NCI-H510A (cell line): ENCODE measurements at regions not wholly inside any gene's neighbourhood (a gene's known extent, or its start where the extent isn't known, plus 50 kb on each side); places are given as distances from the start of the nearest gene placed in this dataset.

ENCODE experiments used
- DNase-seq: peaks from one replicate; lab custom pipeline; 2025; lab: John Stamatoyannopoulos, UW

- DNase-seq, result no peak
Observed at GRCh38 chr10:58010073-58010702, 257.5 kb downstream of the IPMK start.

- no peak for DNase-seq
Observed at GRCh38 chr10:58003945-58004344, 263.7 kb downstream of the IPMK start.

DNA sequence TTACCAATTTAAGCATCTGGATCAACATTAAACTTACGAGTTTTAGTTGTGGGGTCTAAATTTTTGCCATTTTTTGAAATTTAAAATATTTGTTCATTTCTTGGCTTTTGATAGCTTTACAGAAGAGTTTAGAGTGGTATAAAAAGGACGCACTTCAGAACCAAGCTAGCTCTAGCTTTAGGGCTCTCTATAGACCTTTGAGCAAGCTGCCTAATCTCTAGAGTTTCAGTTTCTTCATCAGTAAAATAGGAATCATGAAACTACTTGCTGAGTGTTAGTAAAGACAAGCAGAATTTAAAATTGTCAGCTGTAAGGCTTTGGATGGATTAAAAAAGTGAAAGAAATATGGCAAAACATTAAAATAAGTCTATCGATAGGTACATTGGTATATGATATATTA is 266.5 kb downstream of the IPMK start:
- no peak for DNase-seq

DNA sequence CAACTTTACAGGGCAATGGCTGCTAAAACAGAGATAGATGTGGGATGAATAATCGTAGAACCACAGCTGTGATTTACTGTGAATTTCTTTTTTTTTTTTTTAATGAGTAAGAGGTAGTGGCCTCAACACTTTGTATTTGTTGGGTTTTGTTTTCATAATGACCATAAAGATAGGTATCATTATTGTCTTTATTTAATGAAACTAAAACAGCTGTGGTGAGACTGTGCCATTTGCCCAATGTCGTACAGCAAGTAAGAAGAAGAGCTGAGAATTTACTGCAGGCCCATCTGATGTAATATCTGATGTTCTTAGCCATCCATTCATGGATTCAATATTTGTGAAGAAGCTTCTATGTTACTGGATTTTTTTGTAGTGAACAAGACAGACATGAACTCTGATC is 271.2 kb downstream of the IPMK start:
- no peak for DNase-seq

GRCh38 chr10:57993302-57993701 is 274.4 kb downstream of the IPMK start:
- no peak for DNase-seq

- no peak for DNase-seq
Observed at GRCh38 chr10:57992321-57993077, 275.2 kb downstream of the IPMK start.

DNA sequence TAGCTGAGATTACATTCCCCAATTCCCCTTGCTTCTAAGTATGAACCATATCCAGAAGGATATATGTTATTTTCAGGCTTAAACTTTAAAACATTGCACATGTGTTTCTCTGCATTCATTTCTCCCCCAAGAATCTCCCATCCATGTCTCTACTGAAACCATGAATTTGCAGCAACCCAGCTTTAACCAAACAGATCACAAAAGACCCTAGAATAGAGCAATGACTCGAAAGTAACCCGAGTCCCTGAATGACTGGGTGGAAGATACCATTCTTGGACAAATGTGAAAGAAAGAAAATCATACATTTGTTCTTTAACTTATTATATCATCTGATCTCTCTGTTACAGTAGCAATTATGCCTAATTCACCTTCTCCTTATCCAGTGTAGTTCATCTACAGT is 278.7 kb downstream of the IPMK start:
- no peak for DNase-seq

GRCh38 chr10:57987055-57987721 is 280.5 kb downstream of the IPMK start:
- DNase-seq, result no peak

DNA sequence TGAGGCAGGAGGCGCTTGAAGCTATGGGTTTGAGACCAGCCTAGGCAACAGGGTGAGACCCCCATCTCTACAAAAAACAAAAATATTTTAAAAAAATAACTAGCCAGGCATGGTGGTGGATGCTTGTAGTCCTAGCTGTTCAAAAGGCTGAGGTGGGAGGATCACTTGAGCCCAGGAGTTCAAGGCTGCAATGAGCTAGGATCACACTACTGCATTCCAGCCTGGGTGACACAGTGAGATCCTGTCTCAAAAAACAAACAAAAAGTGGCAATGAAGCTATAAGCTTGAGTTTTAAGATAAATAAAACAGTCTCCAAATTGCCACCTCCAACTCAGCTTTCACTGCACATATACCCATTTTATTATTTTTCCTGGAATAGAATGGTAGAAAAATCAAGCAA is 281.3 kb downstream of the IPMK start:
- no peak for DNase-seq

DNA sequence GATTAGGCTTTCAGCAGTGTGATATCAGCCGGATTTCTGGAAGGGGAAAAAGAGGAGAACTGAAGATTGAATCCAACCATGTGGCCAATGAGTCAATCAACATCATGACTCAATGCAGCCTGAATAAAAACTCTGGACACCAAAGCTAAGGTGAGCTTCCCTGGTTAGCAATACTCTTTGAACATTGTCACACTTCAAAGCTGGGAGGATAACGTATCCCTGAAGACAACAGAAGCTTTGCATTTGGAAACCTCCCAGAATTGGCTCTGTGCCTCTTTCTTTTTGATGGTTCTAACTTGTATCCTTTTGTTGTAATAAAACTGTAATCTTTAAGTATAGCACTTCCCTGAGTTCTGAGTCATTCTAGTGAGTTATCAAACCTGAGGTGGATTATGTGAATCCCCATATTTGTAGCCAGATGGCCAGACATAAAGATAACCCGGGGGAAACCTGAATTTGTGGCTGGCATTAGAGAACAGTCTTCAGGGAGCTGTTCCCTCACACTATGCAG is 284.4 kb downstream of the IPMK start:
- DNase-seq, result no peak

DNA sequence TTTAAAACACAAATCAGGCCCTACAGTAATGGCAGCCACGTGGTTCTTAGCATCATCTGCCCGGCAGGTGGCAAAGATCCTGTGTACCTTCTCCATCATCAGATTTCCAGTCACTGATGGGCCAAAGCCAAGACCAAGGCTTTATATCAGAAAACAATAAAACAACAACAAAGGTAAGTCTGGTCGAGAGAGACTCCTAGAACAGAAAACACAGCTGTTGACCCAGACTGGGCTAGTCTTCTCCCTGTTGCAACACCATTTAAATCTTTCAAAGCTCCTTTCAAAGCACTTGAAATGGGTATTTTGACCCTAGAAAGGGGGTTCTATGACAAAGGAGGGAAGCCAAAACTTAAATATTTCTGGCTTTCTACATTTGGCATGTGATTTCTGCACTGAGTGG is 285.6 kb downstream of the IPMK start:
- DNase-seq, result no peak

- no peak for DNase-seq
Observed at GRCh38 chr10:57979956-57980355, 287.7 kb downstream of the IPMK start.

- no peak for DNase-seq
Observed at GRCh38 chr10:57979491-57979890, 288.2 kb downstream of the IPMK start.

- DNase-seq, result no peak
Observed at GRCh38 chr10:57977262-57977661, 290.4 kb downstream of the IPMK start.

- no peak for DNase-seq
Observed at GRCh38 chr10:57973451-57973850, 294.2 kb downstream of the IPMK start.

DNA sequence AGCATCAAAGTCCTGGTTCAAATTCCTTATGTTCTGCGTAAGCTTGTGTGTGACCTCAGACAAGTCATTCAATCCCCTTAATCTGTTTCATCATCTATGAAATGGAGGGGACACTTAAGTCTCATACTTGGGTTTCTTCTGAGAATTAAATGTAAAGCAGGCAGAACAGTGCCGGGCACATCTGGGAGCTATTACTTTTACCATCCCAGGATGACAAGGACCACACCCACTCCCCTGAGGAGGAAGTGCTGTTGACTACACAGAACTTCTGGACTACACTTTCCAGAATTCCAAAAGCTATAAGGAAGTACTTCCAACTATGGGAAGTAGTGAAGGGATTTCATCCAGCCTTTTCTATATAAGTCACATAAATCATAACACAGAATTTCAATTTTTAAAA is 294.9 kb downstream of the IPMK start:
- DNase-seq, result no peak

DNA sequence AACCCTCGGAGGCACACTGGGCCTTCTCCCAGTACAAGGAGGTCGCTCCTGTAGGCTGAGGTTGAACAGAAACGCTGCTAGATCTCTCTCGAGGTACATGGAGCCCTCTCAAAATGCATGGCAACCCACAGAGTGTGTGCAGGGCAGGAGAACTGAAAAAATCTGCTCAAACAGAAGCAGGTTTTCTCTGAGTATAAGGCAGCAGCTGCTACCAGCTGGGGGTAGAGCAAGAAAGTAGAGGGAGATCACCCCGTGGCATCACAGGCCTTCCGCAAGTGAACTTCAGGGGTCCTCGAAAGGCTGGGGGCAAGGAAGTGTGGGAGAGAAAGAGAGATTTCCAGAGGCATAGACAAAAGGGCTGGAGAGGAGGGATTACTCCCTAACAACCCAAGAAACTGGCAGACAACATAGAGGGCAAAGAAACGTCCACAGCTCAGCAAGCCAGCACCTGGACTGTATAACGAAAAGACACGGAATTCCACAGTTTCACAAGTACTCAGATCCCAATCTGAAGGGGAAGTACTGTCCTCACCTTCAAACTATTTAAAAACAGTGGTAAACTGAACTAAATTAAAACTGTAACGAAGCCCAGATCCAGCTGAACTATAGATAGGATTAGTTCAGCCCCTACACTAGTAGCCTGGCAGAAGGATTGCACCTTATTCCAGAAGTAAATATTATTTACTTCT is 299.2 kb downstream of the IPMK start:
- DNase-seq, result no peak

GRCh38 chr10:57964351-57964750 is 303.3 kb downstream of the IPMK start:
- DNase-seq, result no peak

DNA sequence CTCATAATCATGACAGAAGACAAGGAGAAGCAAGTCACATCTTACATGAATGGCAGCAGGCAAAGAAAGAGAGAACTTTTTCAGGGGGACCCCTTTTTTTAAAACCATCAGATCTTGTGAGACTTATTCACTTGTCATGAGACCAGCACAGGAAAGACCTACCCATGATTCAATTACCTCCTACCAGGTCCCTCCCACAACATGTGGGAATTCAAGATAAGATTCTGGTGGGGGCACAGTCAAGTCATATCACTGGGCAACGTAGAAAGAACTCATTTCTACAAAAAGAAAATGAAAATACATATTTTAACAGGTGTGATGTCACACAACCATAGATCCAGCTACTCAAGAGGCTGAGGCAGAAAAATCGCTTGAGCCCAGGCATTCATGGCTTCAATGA is 304.1 kb downstream of the IPMK start:
- DNase-seq, result no peak

DNA sequence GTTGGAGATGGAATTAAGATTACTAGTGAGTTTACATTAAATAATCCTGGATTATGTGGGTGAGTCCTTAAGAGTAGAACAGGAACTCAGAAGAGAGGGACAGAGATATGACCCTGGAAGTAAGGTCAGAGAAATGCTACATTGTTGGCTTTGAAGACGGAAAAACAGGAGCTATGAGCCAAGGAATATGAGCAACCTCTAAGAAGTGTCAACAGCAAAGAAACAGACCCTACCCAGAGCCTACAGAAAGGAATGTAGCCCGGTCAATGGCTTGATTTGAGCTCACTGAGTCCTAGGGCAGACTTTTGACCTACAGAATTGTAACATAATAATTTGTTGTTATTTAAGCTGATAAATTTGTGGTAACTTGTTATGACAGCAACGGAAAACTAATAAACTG is 304.9 kb downstream of the IPMK start:
- no peak for DNase-seq

GRCh38 chr10:57961487-57961886 is 306.2 kb downstream of the IPMK start:
- DNase-seq, result no peak

GRCh38 chr10:57960406-57960805 is 307.3 kb downstream of the IPMK start:
- no peak for DNase-seq
